ENCODE measurements at regions not wholly inside any gene's neighbourhood (a gene's known extent, or its start where the extent isn't known, plus 50 kb on each side); places are given as distances from the start of the nearest gene placed in this dataset.
"Not testable (repeated sequence)": the region's sequence is repeated elsewhere in the genome, so short reads cannot be mapped to it uniquely, and the experiment has no call there.

- intact Hi-C loops (cut with DNase I, micrococcal nuclease), result no loop called here
- TF ChIP-seq, protein P1, sequence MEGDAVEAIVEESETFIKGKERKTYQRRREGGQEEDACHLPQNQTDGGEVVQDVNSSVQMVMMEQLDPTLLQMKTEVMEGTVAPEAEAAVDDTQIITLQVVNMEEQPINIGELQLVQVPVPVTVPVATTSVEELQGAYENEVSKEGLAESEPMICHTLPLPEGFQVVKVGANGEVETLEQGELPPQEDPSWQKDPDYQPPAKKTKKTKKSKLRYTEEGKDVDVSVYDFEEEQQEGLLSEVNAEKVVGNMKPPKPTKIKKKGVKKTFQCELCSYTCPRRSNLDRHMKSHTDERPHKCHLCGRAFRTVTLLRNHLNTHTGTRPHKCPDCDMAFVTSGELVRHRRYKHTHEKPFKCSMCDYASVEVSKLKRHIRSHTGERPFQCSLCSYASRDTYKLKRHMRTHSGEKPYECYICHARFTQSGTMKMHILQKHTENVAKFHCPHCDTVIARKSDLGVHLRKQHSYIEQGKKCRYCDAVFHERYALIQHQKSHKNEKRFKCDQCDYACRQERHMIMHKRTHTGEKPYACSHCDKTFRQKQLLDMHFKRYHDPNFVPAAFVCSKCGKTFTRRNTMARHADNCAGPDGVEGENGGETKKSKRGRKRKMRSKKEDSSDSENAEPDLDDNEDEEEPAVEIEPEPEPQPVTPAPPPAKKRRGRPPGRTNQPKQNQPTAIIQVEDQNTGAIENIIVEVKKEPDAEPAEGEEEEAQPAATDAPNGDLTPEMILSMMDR (IDR thresholded peaks at IDR 0.05), result no peak
- Histone ChIP-seq H3K4me3 (no peak overlapping the region), H3K9me3 (no peaks in the 10 kb centered on the region), H3K4me1 (ENCODE audit: low read depth) (no peaks in the 10 kb centered on the region), H3K36me3 (ENCODE audit: low read depth) (no peaks in the 10 kb centered on the region)
- DNase-seq (no peak), ATAC-seq (no peak)
Observed at GRCh38 chr3:118229196-118229595, 805.5 kb downstream of the IGSF11 start.

DNA sequence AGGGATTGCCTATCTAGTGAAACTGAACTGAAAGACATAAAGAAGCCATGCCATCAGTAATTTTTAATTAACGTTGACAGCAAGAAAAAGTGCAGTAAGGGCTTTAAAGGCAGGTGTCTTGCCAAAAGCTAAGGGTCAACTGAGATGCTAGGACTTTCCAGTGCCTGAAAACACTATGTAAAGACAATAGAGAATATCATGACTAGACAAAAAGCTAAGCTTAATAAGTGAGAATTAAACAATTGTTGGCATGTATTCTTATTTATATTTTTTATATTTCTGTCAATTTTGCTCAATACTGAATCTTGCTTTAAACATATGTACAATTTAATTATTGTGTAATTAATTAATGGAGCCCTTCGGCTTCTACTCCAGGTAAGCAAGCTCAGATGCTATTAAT lies 803.1 kb downstream of the IGSF11 start:
- intact Hi-C loops (cut with DNase I, micrococcal nuclease), result no loop called here
- no peak for ATAC-seq
- TF ChIP-seq, protein P1 (IDR thresholded peaks at IDR 0.05), result no peak

GRCh38 chr3:118239253-118239652 lies 795.4 kb downstream of the IGSF11 start:
- Histone ChIP-seq H3K9me3 (no peaks in the 10 kb centered on the region), H3K4me3 (no peak overlapping the region), H3K4me1 (ENCODE audit: low read depth) (no peaks in the 10 kb centered on the region), H3K36me3 (ENCODE audit: low read depth) (no peaks in the 10 kb centered on the region)
- intact Hi-C loops (cut with DNase I, micrococcal nuclease), result no loop called here
- ATAC-seq (no peak), DNase-seq (no peak)
- TF ChIP-seq, protein P1 (IDR thresholded peaks at IDR 0.05), result no peak

More for the DNA sequence above, 803.1 kb downstream of the IGSF11 start:
- no peak for DNase-seq
- no peaks in the 10 kb centered on the region for H3K9me3 ChIP-seq
- no peaks in the 10 kb centered on the region for H3K36me3 ChIP-seq (ENCODE audit: low read depth)
- H3K4me3 ChIP-seq, result no peak overlapping the region
- H3K4me1 ChIP-seq (ENCODE audit: low read depth), result no peaks in the 10 kb centered on the region

DNA sequence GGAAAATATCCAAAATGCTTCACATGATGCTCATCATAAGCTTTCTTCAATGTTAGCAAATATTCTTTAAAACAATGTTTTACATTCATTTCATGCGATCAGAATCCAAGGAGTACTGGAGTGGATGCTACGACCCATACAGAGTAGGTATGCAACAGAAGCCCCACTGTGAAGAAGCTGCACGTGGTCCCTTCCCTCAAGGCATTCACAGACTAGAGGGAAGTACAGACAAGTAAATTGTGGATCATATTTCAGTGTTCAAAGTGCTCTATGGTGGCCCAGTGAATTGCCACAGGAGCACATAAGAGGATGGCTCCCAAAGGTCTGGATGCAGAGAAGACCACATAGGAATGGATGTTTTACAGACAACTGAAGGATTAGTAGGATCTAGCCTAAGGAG lies 789.9 kb downstream of the IGSF11 start:
- intact Hi-C loops (cut with DNase I, micrococcal nuclease), result no loop called here
- Histone ChIP-seq H3K4me1 (ENCODE audit: low read depth) (no peaks in the 10 kb centered on the region), H3K9me3 (no peaks in the 10 kb centered on the region), H3K4me3 (no peak overlapping the region), H3K36me3 (ENCODE audit: low read depth) (no peaks in the 10 kb centered on the region)
- ATAC-seq (no peak), DNase-seq (no peak)
- TF ChIP-seq, protein P1 (IDR thresholded peaks at IDR 0.05), result no peak

GRCh38 chr3:118245312-118245711 lies 789.3 kb downstream of the IGSF11 start:
- ATAC-seq (no peak), DNase-seq (no peak)
- no peaks in the 10 kb centered on the region for H3K9me3 ChIP-seq
- intact Hi-C loops (cut with DNase I, micrococcal nuclease), result no loop called here
- H3K4me1 ChIP-seq (ENCODE audit: low read depth), result no peaks in the 10 kb centered on the region
- H3K4me3 ChIP-seq, result no peak overlapping the region
- H3K36me3 ChIP-seq (ENCODE audit: low read depth), result no peaks in the 10 kb centered on the region
- TF ChIP-seq, protein P1 (IDR thresholded peaks at IDR 0.05), result no peak

DNA sequence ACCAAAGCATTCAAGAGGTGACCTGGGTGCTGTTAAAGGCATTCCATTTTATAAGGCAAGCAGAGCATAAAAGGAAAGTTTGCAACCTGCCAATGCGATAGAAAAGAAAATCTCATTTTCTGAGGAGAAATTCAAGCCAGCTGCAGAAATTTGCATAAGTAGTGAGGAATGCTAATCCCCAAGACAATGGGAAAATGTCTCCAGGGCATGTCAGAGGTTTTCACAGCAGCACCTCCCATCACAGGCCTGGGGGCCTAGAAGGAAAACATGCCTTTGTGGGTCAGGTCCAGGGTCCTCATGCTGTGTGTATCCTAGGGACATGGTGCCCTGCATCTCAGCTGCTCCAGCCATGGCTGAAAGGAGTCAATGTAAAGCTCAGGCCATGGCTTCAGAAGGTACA lies 775.8 kb downstream of the IGSF11 start:
- H3K9me3 ChIP-seq, result peaks cover 13% of the 10 kb centered on the region
- DNase-seq; H3K36me3 ChIP-seq (ENCODE audit: low read depth); H3K4me3 ChIP-seq; intact Hi-C loops (cut with DNase I, micrococcal nuclease); ATAC-seq; H3K4me1 ChIP-seq (ENCODE audit: low read depth): not testable (repeated sequence)
